DOHH2 (cell line): ENCODE measurements at regions not wholly inside any gene's neighbourhood (a gene's known extent, or its start where the extent isn't known, plus 50 kb on each side); places are given as distances from the start of the nearest gene placed in this dataset.

ENCODE experiments used
- H3F3A ChIP-seq: fragments of 200-600 bp; sonication (generic), shearing (Covaris generic); 2 replicates; pipeline ENCODE4 v1.6.0; 2016; ENCODE audit warnings: antibody characterized with exemption, mild to moderate bottlenecking; ENCODE audit not compliant: control insufficient read depth, insufficient read depth
- H3K27ac ChIP-seq: fragments of 200-600 bp; sonication (generic); 2 replicates; pipeline ENCODE4 v1.5.1; 2014; ENCODE audit warnings: low read depth, mild to moderate bottlenecking, low read length, moderate library complexity
- H3K27me3 ChIP-seq: fragments of 200-600 bp; sonication (generic); 2 replicates; pipeline ENCODE4 v1.6.1; 2014; ENCODE audit warnings: mild to moderate bottlenecking, low read length, mixed read lengths; ENCODE audit not compliant: control insufficient read depth
- H3K36me3 ChIP-seq: fragments of 200-600 bp; sonication (generic); 2 replicates; pipeline ENCODE4 v1.6.1; 2014; ENCODE audit warnings: mild to moderate bottlenecking, low read length, moderate library complexity, mixed read lengths; ENCODE audit not compliant: control insufficient read depth
- H3K4me1 ChIP-seq: fragments of 200-600 bp; sonication (generic); 2 replicates; pipeline ENCODE4 v1.6.1; 2014; ENCODE audit warnings: mild to moderate bottlenecking, low read length, mixed read lengths; ENCODE audit not compliant: control insufficient read depth
- H3K4me2 ChIP-seq: fragments of 200-600 bp; sonication (generic); 2 replicates; pipeline ENCODE4 v1.6.0; 2014; ENCODE audit warnings: mild to moderate bottlenecking, low read length, moderate library complexity
- H3K4me3 ChIP-seq: fragments of 200-600 bp; sonication (generic); 2 replicates; pipeline ENCODE4 v1.5.1; 2014; ENCODE audit warnings: mild to moderate bottlenecking, low read length, mixed read lengths
- H3K79me2 ChIP-seq: fragments of 200-600 bp; sonication (generic); 2 replicates; pipeline ENCODE4 v1.6.1; 2014; ENCODE audit warnings: mild to moderate bottlenecking, low read length, mixed read lengths; ENCODE audit not compliant: control insufficient read depth
- H3K9me2 ChIP-seq: fragments of 200-600 bp; sonication (generic); replicated peaks from 2 replicates; pipeline ENCODE4 v1.6.1; 2014; ENCODE audit warnings: mild to moderate bottlenecking, low read length, mixed read lengths; ENCODE audit not compliant: control insufficient read depth
- H3K9me3 ChIP-seq: fragments of 200-600 bp; sonication (generic); 2 replicates; pipeline ENCODE4 v1.6.1; 2014; ENCODE audit warnings: antibody characterized with exemption, low read length, mixed read lengths; ENCODE audit not compliant: control insufficient read depth, insufficient read depth
- H4K20me1 ChIP-seq: fragments of 200-600 bp; sonication (generic); 2 replicates; pipeline ENCODE4 v1.6.0; 2014; ENCODE audit warnings: low read depth, mild to moderate bottlenecking, antibody characterized with exemption, low read length, moderate library complexity; ENCODE audit not compliant: control insufficient read depth, insufficient read depth
- EZH2phosphoT487 ChIP-seq: fragments of 200-600 bp; sonication (generic); IDR thresholded peaks from 2 replicates; pipeline ENCODE4 v1.6.1; 2017; ENCODE audit warnings: borderline replicate concordance, mild to moderate bottlenecking, antibody characterized with exemption, low read length, moderate library complexity, mixed read lengths
- TF ChIP-seq, protein P1 (sequence below): fragments of 200-600 bp; sonication (generic); IDR thresholded peaks from one replicate; pipeline ENCODE4 v1.5.1; 2014; ENCODE audit warnings: antibody characterized with exemption, mild to moderate bottlenecking, low read depth, low read length; ENCODE audit not compliant: poor library complexity, severe bottlenecking

DNA sequence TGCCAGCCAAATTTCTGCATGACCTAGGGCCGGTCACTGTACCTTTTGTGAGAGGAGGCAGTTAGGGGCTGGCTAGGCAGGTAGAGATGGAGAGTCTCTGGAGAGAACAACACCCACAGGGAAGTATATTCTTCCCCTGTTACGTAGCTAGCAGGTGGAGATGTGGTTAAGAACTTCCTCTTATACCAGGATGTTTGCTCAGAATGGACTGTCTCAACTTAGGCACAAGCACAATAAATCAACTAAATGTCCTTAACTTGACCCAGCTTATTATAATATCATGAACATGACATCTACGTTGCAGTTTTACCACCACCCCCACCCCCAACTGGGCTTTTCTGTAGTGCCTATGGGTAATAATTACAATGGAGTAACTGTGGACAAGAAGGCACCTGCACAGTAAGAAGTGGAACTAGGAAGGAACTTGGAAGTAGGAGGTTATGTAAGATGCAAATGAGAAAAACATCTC lies 60.7 kb upstream of the MPEG1 start:
- Histone ChIP-seq H3F3A (peaks cover 18% of the 10 kb centered on the region), H3K36me3 (peaks cover 3% of the 10 kb centered on the region; the same call in 1 of the 2 replicates), H3K27me3 (no peaks in the 10 kb centered on the region), H4K20me1 (no peaks in the 10 kb centered on the region), H3K27ac (peak overlapping the region; percentile 92), H3K4me3 (peak overlapping the region; percentile 66), H3K9me3 (no peaks in the 10 kb centered on the region), H3K4me2 (peak overlapping the region; percentile 87), H3K79me2 (no peaks in the 10 kb centered on the region), H3K4me1 (peaks cover 82% of the 10 kb centered on the region), H3K9me2 (no peaks in the 10 kb centered on the region)
- TF ChIP-seq EZH2phosphoT487 = no peak
- TF ChIP-seq, protein P1, sequence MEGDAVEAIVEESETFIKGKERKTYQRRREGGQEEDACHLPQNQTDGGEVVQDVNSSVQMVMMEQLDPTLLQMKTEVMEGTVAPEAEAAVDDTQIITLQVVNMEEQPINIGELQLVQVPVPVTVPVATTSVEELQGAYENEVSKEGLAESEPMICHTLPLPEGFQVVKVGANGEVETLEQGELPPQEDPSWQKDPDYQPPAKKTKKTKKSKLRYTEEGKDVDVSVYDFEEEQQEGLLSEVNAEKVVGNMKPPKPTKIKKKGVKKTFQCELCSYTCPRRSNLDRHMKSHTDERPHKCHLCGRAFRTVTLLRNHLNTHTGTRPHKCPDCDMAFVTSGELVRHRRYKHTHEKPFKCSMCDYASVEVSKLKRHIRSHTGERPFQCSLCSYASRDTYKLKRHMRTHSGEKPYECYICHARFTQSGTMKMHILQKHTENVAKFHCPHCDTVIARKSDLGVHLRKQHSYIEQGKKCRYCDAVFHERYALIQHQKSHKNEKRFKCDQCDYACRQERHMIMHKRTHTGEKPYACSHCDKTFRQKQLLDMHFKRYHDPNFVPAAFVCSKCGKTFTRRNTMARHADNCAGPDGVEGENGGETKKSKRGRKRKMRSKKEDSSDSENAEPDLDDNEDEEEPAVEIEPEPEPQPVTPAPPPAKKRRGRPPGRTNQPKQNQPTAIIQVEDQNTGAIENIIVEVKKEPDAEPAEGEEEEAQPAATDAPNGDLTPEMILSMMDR = no peak

DNA sequence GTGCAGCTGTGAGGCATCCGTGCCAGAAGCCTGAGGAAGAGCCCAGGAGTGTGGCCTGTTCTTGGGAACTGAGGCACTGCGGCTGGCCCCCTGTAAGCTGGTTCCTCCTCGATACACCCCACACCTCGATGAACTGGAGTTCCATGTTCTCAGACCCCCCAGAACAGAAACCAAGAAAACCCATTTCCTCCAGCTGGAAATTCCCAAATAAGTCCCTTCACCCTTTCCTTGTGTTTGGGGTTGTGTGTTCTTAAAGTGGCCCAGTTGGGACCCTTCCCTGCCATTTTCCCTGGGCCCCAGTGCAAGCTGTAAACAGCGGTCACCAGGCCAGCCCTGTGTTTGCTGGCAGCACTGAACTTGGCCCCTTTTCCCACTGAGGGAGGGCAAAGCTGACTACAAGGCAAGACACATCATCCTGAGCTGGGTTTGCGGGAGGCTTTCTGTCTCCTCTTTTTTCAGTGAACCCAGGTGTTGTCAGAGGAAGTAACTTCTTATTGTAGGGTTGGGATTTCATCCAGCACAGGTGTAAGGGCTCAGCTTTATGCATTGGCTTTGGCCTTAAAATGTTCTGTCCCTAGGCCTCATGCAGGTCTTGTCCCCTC lies 60.1 kb upstream of the MPEG1 start:
- Histone ChIP-seq H3K79me2 (no peaks in the 10 kb centered on the region), H3F3A (peaks cover 18% of the 10 kb centered on the region), H3K9me2 (no peaks in the 10 kb centered on the region), H3K27me3 (no peaks in the 10 kb centered on the region), H3K4me3 (peak overlapping the region; percentile 66), H3K36me3 (peaks cover 3% of the 10 kb centered on the region; the same call in 1 of the 2 replicates), H4K20me1 (no peaks in the 10 kb centered on the region), H3K27ac (peak overlapping the region; percentile 92), H3K4me2 (peak overlapping the region; percentile 87), H3K9me3 (no peaks in the 10 kb centered on the region), H3K4me1 (peaks cover 88% of the 10 kb centered on the region)
- TF ChIP-seq, protein P1 = no peak
- no peak for TF ChIP-seq EZH2phosphoT487

DNA sequence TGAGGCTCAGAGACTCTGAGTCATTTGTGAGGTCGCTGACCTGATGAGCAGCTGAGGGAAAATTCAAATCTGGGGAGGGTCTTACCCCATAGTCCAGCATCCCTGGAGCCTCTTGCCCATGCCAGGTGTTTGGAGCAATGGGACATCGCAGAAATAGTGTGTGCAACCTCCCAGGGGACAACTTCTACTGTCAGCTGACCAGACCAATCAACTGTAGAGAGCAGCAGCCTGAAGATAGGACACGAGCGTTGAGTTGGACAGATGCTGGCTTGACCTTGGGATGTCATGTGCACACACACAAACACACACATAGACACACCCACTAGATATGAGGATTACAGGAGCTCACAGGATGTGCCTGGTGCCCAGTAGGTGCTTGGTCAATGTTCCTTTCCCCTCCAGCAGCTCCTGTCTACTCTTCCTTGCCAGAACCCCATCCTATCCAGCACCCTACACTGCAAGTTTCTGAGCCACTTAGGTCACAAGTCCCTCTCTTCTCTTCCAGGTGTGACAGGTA lies 59.1 kb upstream of the MPEG1 start:
- H3K9me3 ChIP-seq = no peaks in the 10 kb centered on the region
- H3K27me3 ChIP-seq = no peaks in the 10 kb centered on the region
- peaks cover 3% of the 10 kb centered on the region; the same call in 1 of the 2 replicates for H3K36me3 ChIP-seq
- peak overlapping the region; percentile 92 for H3K27ac ChIP-seq
- peak overlapping the region; percentile 66 for H3K4me3 ChIP-seq
- no peaks in the 10 kb centered on the region for H3K79me2 ChIP-seq
- H3K4me2 ChIP-seq = peak overlapping the region; percentile 87
- H3K9me2 ChIP-seq = no peaks in the 10 kb centered on the region
- TF ChIP-seq, protein P1 = no peak
- TF ChIP-seq EZH2phosphoT487 = no peak
- H3F3A ChIP-seq = peaks cover 18% of the 10 kb centered on the region
- H4K20me1 ChIP-seq = no peaks in the 10 kb centered on the region
- peaks cover 98% of the 10 kb centered on the region for H3K4me1 ChIP-seq
